ENCODE measurements at regions not wholly inside any gene's neighbourhood (a gene's known extent, or its start where the extent isn't known, plus 50 kb on each side); places are given as distances from the start of the nearest gene placed in this dataset.

- no peak overlapping the region for H3K4me3 Mint-ChIP-seq
- no peaks in the 10 kb centered on the region for H3K9me3 Mint-ChIP-seq
- no peak for ATAC-seq
- no peaks in the 10 kb centered on the region for H3K36me3 Mint-ChIP-seq
- H3K27ac Mint-ChIP-seq = no peak overlapping the region
- DNase-seq (ENCODE audit: low spot score in 2 of 2) = no peak
- H3K4me1 Mint-ChIP-seq = no peaks in the 10 kb centered on the region
These were observed 484.1 kb upstream of the ZMIZ1 start for GRCh38 chr10:78584681-78585080.

GRCh38 chr10:78585952-78586351 is 482.8 kb upstream of the ZMIZ1 start:
- H3K4me3 Mint-ChIP-seq = no peak overlapping the region
- no peak for DNase-seq (ENCODE audit: low spot score in 2 of 2)
- no peak for ATAC-seq
- H3K9me3 Mint-ChIP-seq = no peaks in the 10 kb centered on the region
- H3K4me1 Mint-ChIP-seq = no peaks in the 10 kb centered on the region
- no peak overlapping the region for H3K27ac Mint-ChIP-seq
- no peaks in the 10 kb centered on the region for H3K36me3 Mint-ChIP-seq

DNA sequence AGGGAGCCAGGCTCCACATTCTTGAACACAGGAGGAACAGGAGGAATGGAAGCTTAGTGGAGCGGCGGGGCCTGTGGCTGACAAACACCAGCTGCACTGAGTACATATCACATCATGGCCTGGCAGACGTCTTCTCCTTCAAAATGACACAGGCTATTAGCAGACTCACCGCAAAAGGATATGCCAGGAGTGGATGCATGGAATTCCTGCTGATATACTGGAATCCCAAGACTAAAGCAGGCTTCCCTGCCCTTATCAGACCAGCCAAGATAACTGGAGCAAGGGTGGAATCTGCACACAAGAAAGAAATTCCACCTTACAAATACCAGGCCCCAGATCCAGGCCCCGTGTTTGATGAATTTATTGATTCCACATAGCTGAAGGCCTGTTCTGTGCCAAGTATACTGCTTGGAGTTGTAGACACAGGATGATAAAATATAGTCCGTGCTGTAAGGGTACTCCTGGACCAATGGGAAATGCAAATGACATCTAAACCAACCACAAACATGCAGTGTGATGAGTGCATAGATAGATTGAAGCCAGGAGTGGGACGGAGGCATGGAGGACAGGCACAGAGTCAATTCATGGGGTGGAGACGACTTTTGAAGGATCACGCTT is 480.5 kb upstream of the ZMIZ1 start:
- H3K27ac Mint-ChIP-seq = no peak overlapping the region

GRCh38 chr10:78589687-78590086 is 479.1 kb upstream of the ZMIZ1 start:
- Mint-ChIP-seq H3K27ac (no peak overlapping the region), H3K4me3 (no peak overlapping the region), H3K4me1 (no peaks in the 10 kb centered on the region), H3K9me3 (no peaks in the 10 kb centered on the region), H3K36me3 (no peaks in the 10 kb centered on the region)
- no peak for ATAC-seq
- DNase-seq (ENCODE audit: low spot score in 2 of 2) = no peak

More for the DNA sequence above, 480.5 kb upstream of the ZMIZ1 start:
- Mint-ChIP-seq H3K9me3 (no peaks in the 10 kb centered on the region), H3K4me3 (no peak overlapping the region), H3K36me3 (no peaks in the 10 kb centered on the region), H3K4me1 (no peaks in the 10 kb centered on the region)
- ATAC-seq (no peak), DNase-seq (ENCODE audit: low spot score in 2 of 2) (no peak)

DNA sequence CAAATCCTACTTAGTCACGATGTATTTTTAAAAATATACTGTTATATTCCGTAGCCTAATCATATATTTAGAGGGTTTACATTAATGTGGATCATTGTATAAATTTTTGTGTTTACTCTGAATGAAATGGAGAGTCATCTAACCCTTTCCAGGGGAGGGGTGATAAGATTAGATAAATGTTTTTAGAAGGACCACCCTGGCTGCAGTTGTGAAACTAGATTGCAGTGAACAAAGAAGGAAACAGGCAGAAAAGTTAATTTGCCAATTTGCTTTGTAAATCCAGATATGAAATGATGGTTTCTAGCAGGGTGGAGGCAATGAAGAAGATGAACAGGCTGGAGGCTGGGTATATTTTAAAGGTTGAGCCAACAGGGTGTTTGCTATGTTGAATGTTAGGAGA is 477.7 kb upstream of the ZMIZ1 start:
- H3K4me1 Mint-ChIP-seq = no peaks in the 10 kb centered on the region
- H3K27ac Mint-ChIP-seq = no peak overlapping the region
- ATAC-seq (no peak), DNase-seq (ENCODE audit: low spot score in 2 of 2) (no peak)
- no peaks in the 10 kb centered on the region for H3K36me3 Mint-ChIP-seq
- no peak overlapping the region for H3K4me3 Mint-ChIP-seq
- H3K9me3 Mint-ChIP-seq = no peaks in the 10 kb centered on the region

- Mint-ChIP-seq H3K27ac (no peak overlapping the region), H3K4me1 (no peaks in the 10 kb centered on the region)
These were observed 474.1 kb upstream of the ZMIZ1 start for GRCh38 chr10:78594559-78595268.

DNA sequence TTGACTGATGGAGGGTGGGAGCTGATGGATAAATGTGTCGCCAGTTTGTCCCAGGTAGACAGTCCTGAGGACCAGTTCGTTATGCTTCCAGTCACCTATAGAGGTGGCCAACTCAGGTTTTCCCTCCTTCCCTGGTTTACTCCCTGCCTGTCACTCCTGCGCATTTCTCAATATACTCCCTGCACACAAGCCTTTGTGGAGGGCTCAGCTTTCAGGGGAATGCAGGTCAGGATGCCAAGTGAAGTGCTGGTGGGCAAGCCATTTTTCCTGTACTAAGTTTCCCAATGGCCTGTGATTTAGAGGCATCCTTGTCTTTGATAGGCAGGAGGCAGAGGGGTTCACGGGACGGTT is 473.5 kb upstream of the ZMIZ1 start:
- no peaks in the 10 kb centered on the region for H3K36me3 Mint-ChIP-seq
- ATAC-seq (no peak), DNase-seq (ENCODE audit: low spot score in 2 of 2) (no peak)
- H3K4me3 Mint-ChIP-seq = no peak overlapping the region
- no peaks in the 10 kb centered on the region for H3K9me3 Mint-ChIP-seq
- H3K27ac Mint-ChIP-seq = no peak overlapping the region
- no peaks in the 10 kb centered on the region for H3K4me1 Mint-ChIP-seq

More at GRCh38 chr10:78594559-78595268, 474.1 kb upstream of the ZMIZ1 start:
- H3K4me3 Mint-ChIP-seq = no peak overlapping the region
- ATAC-seq (no peak), DNase-seq (ENCODE audit: low spot score in 2 of 2) (no peak)
- H3K36me3 Mint-ChIP-seq = no peaks in the 10 kb centered on the region
- H3K9me3 Mint-ChIP-seq = no peaks in the 10 kb centered on the region

DNA sequence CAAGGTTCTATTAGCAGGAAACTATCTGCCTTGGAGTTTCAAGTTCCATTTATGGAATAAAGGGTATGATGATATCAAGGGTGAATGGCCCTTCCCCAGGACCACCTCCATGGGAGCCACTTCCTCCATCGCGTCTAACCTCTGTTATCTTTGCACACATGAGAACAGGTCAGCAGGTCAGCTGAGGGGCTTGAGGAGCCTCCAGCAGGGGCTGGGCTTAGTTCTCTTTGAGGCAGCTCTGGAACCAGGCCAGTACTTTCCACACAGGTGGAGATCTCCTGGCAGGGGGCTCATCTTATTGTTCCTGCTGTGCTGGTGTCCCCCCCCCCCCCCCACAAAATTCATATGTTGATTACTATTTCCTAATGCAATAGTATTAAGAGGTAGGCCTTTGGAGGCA is 472.2 kb upstream of the ZMIZ1 start:
- no peaks in the 10 kb centered on the region for H3K36me3 Mint-ChIP-seq

GRCh38 chr10:78597796-78598555 is 470.8 kb upstream of the ZMIZ1 start:
- no peak for DNase-seq (ENCODE audit: low spot score in 2 of 2)
- no peak overlapping the region for H3K4me3 Mint-ChIP-seq
- no peaks in the 10 kb centered on the region for H3K36me3 Mint-ChIP-seq
- H3K27ac Mint-ChIP-seq = no peak overlapping the region
- ATAC-seq = no peak
- no peaks in the 10 kb centered on the region for H3K9me3 Mint-ChIP-seq
- no peaks in the 10 kb centered on the region for H3K4me1 Mint-ChIP-seq

More for the DNA sequence above, 472.2 kb upstream of the ZMIZ1 start:
- Mint-ChIP-seq H3K9me3 (no peaks in the 10 kb centered on the region), H3K4me1 (no peaks in the 10 kb centered on the region), H3K4me3 (no peak overlapping the region), H3K27ac (no peak overlapping the region)
- DNase-seq (ENCODE audit: low spot score in 2 of 2) (no peak), ATAC-seq (no peak)

GRCh38 chr10:78599122-78599853 is 469.5 kb upstream of the ZMIZ1 start:
- Mint-ChIP-seq H3K36me3 (no peaks in the 10 kb centered on the region), H3K27ac (no peak overlapping the region), H3K4me3 (no peak overlapping the region), H3K4me1 (no peaks in the 10 kb centered on the region), H3K9me3 (no peaks in the 10 kb centered on the region)
- DNase-seq (ENCODE audit: low spot score in 2 of 2) (no peak), ATAC-seq (no peak)

DNA sequence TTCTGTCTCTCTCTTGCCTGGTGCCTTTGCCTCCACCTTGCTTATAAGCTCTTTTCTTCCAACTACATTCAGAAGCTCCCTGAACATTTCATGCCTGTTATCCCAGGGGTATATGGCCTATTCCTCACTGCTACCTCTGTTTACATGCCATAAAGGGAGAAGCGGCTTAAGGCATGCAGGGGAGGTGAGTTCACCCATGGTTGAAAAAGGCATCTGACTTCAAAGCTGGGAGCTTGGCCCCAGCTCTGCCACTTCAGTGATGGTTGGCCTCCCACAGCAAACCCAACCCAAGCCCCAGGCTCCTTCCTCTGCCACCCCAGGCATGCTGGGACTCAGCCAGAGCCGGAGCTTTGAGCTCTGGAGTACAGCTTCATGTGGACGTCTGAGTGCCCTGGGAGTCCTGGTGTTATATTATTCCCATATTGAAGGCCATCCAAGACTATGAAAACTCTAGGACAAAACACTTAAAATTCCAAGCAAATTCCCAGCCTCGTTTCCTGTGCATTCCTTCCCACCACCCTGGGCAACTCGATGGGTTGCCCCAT is 468.6 kb upstream of the ZMIZ1 start:
- Mint-ChIP-seq H3K4me3 (no peak overlapping the region), H3K4me1 (no peaks in the 10 kb centered on the region), H3K36me3 (no peaks in the 10 kb centered on the region), H3K9me3 (no peaks in the 10 kb centered on the region), H3K27ac (no peak overlapping the region)
- no peak for ATAC-seq
- no peak for DNase-seq (ENCODE audit: low spot score in 2 of 2)

GRCh38 chr10:78600740-78601139 is 468.0 kb upstream of the ZMIZ1 start:
- Mint-ChIP-seq H3K4me3 (no peak overlapping the region), H3K27ac (no peak overlapping the region), H3K4me1 (no peaks in the 10 kb centered on the region), H3K9me3 (no peaks in the 10 kb centered on the region), H3K36me3 (no peaks in the 10 kb centered on the region)
- ATAC-seq = no peak
- no peak for DNase-seq (ENCODE audit: low spot score in 2 of 2)

- ATAC-seq = peak; percentile 56
- H3K4me3 Mint-ChIP-seq = no peak overlapping the region
These were observed 466.4 kb upstream of the ZMIZ1 start for GRCh38 chr10:78602201-78602932.

GRCh38 chr10:78604286-78604685 is 464.5 kb upstream of the ZMIZ1 start:
- Mint-ChIP-seq H3K36me3 (no peaks in the 10 kb centered on the region), H3K27ac (no peak overlapping the region), H3K9me3 (peaks cover 3% of the 10 kb centered on the region), H3K4me3 (no peak overlapping the region), H3K4me1 (no peaks in the 10 kb centered on the region)
- ATAC-seq (no peak), DNase-seq (ENCODE audit: low spot score in 2 of 2) (no peak)

More at GRCh38 chr10:78602201-78602932, 466.4 kb upstream of the ZMIZ1 start:
- no peaks in the 10 kb centered on the region for H3K36me3 Mint-ChIP-seq
- no peak overlapping the region for H3K27ac Mint-ChIP-seq
- DNase-seq (ENCODE audit: low spot score in 2 of 2) = no peak
- H3K9me3 Mint-ChIP-seq = no peaks in the 10 kb centered on the region
- H3K4me1 Mint-ChIP-seq = no peaks in the 10 kb centered on the region

GRCh38 chr10:78604721-78605120 is 464.0 kb upstream of the ZMIZ1 start:
- Mint-ChIP-seq H3K4me1 (no peaks in the 10 kb centered on the region), H3K27ac (no peak overlapping the region), H3K36me3 (no peaks in the 10 kb centered on the region), H3K9me3 (peaks cover 3% of the 10 kb centered on the region), H3K4me3 (no peak overlapping the region)
- DNase-seq (ENCODE audit: low spot score in 2 of 2) (no peak), ATAC-seq (peak; percentile 38)
